GM12872 (cell line): ENCODE measurements at regions not wholly inside any gene's neighbourhood (a gene's known extent, or its start where the extent isn't known, plus 50 kb on each side); places are given as distances from the start of the nearest gene placed in this dataset.

Experiments
- CTCF ChIP-seq: IDR thresholded peaks from 3 replicates; pipeline ENCODE4 v1.5.1; 2011; ENCODE audit warnings: low read depth, mild to moderate bottlenecking, low read length, moderate library complexity; ENCODE audit not compliant: insufficient read depth

DNA sequence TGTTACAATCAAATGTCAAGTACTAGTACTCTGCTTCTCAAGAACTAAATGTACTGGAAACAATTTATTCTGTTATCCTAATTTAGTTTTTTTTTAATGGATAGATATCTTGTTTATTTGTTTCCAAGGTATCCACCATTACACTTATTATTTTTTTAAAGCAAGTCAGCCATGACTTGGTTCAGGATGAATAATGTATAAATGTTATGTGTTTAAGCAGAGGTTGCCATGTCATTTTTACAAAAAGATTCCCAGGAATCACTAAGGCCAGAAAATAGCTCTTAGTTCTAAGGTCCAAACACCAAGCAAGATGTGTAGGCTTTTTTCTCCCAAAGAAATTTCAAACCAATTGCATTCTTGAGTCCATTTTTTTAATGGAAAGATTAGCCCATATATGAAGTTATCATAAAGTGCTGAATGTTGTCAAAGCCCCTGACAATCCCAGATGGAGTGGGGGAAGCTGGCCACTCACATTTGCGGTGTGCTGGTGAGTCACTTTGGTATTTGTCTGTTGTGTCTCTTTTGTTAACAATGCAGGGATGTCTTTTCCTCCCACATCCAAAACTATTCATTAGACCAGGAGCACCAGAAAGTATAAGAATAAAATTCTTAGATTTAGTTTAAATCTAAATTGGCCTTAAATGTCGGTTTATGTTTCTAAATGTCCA, 158.9 kb downstream of the COL6A3 start:
- no peak for TF ChIP-seq CTCF

DNA sequence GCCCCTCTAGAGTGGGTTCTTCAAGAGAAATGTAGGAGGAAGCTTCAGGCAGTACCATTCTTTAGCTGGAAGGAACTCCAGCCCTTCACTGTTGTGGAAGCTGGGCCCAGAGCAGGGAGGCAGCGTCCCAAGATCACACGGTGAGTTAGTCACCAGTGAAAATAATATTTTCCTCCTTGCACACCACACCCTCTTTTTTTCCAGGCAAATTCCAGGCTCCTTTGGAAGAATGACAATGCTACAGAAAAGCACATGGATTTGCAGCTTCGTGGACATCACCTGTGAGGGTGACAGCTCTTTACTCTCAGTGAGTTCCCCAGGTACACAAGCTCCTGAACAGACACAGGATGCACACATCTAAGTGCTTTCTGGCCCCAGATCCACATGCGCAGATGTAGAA, 157.1 kb downstream of the COL6A3 start:
- TF ChIP-seq CTCF, result no peak

DNA sequence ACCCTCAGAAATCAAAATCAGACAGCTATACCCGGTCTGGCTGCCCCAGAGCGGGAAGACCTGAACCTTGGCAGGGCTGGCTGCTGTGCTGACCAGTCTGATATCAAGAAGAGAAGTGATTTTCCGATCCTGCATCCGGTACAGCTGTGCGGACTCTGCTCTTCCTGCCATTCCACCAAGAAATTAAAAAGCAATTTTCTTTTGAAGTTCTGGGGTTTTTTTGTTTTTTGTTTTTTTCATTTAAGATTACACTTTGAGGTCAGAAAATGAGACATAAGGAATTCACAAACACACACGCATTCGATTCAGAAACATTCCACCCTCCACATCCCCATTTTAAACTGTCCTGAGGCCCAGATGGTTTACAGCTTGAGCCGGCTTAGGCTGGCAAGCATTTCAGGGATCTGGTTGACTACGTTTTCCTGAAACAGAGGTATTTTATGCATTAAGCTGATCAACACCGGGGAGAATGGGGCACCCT, 156.5 kb downstream of the COL6A3 start:
- no peak for TF ChIP-seq CTCF

- TF ChIP-seq CTCF, result no peak
Observed at GRCh38 chr2:237258116-237258515, 155.8 kb downstream of the COL6A3 start.

DNA sequence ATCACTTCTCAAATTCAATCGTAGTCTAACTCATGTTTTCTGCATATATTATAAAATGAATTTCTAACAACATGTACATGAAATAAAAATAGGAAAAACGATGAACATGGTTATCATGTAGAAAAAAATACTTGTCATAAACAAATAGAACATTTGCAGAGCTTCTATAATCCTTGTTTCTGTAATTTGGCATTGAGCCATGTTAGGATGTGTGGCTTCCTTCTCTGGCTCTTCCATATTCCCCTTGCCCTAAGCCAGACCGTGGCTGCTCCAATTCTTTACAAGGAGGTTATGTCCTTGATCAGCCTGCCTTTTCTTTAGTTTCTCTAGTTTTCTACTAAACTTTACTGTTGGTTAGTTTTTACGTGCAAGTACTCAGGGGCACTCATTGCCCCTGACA, 155.3 kb downstream of the COL6A3 start:
- no peak for TF ChIP-seq CTCF

GRCh38 chr2:237259201-237259600, 154.8 kb downstream of the COL6A3 start:
- no peak for TF ChIP-seq CTCF

DNA sequence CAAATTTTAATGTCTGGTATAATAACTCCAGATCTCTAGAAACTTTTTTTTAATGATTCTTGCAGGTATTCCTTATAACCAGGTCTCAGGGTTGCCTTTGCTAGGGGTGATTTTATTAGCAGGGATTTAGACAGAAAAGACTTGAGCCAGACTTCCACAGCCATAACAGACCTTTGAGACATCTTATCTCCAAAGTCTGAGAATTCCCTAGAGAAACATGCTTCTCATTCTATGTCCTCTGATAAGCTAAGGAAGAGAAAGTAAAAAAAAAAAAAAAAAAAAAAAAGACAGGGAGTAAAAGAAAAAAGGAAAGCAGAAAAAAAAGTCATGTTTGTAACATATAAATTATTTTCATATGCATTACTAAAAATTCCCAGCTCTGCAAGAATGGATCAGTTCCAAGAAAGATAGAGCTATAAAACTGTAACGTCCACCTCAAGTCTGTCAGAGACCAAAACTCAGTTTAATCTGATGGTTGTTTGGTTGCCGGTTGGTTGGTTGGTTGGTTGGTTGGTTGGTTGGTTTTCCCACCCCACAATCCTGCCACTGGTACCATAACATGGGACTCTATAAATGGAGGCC, 153.8 kb downstream of the COL6A3 start:
- TF ChIP-seq CTCF, result no peak

DNA sequence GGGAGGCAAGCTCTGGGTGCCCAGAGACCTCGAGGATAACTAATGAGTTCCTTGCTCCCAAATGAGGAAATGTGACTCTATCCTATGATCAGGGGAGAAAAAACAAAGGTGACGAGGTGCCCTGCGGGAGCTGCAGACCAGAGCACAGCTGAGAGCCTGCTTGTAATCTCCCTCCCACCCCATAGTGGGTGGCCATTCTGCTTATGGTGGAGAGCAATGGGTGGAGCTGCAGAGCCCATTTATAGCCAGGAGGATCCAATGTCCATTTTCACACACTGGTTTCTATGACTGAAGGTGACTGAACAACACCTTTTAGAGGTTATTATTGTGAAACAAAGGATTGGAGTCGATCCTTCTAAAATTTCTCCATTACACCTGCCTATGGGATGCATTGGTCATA, 153.3 kb downstream of the COL6A3 start:
- no peak for TF ChIP-seq CTCF
